Dendritic cell treated with granulocyte-macrophage colony-stimulating factor and Interleukin-4, amounts not matched to agents 40 ng/mL and 50 ng/mL, for 4 days (primary cell): ENCODE measurements at regions not wholly inside any gene's neighbourhood (a gene's known extent, or its start where the extent isn't known, plus 50 kb on each side); places are given as distances from the start of the nearest gene placed in this dataset.

Experiments used
- H3K27ac Mint-ChIP-seq: one replicate; pipeline ENCODE4 v1.8.0; 2022; ENCODE audit warnings: mild to moderate bottlenecking, mixed read lengths
- H3K27me3 Mint-ChIP-seq: one replicate; pipeline ENCODE4 v1.8.0; 2022; ENCODE audit warnings: mild to moderate bottlenecking, mixed read lengths
- H3K36me3 Mint-ChIP-seq: one replicate; pipeline ENCODE4 v1.8.0; 2022; ENCODE audit warnings: low read depth, mixed read lengths
- H3K4me1 Mint-ChIP-seq: one replicate; pipeline ENCODE4 v1.8.0; 2022; ENCODE audit warnings: low read depth, mixed read lengths
- H3K4me3 Mint-ChIP-seq: one replicate; pipeline ENCODE4 v1.8.0; 2022; ENCODE audit warnings: mild to moderate bottlenecking, moderate library complexity, mixed read lengths
- H3K9me3 Mint-ChIP-seq: one replicate; pipeline ENCODE4 v1.8.0; 2022; ENCODE audit warnings: mixed read lengths
- intact Hi-C: fragments of 100-400 bp; cut with micrococcal nuclease; formaldehyde crosslinking; loops from one replicate; pipeline ENCODE4 v1.15.0; 2022

- intact Hi-C loops, result no loop called here
- no peaks in the 10 kb centered on the region for H3K4me1 Mint-ChIP-seq
- no peaks in the 10 kb centered on the region for H3K27me3 Mint-ChIP-seq
- no peak overlapping the region for H3K27ac Mint-ChIP-seq
- no peaks in the 10 kb centered on the region for H3K9me3 Mint-ChIP-seq
- H3K36me3 Mint-ChIP-seq, result no peaks in the 10 kb centered on the region
- no peak overlapping the region for H3K4me3 Mint-ChIP-seq
Measured at GRCh38 chr20:39144757-39145156, 182.6 kb downstream of the DHX35 start.

- Mint-ChIP-seq H3K27ac (no peak overlapping the region), H3K36me3 (no peaks in the 10 kb centered on the region), H3K9me3 (no peaks in the 10 kb centered on the region), H3K4me3 (no peak overlapping the region), H3K4me1 (no peaks in the 10 kb centered on the region), H3K27me3 (no peaks in the 10 kb centered on the region)
- intact Hi-C loops, result no loop called here
Measured at GRCh38 chr20:39142407-39143096, 180.4 kb downstream of the DHX35 start.

GRCh38 chr20:39137299-39137698, 175.2 kb downstream of the DHX35 start:
- Mint-ChIP-seq H3K27ac (no peak overlapping the region), H3K4me3 (no peak overlapping the region)
- intact Hi-C loops, result no loop called here

GRCh38 chr20:39136798-39137197, 174.7 kb downstream of the DHX35 start:
- H3K9me3 Mint-ChIP-seq, result no peaks in the 10 kb centered on the region
- no peak overlapping the region for H3K27ac Mint-ChIP-seq
- no peaks in the 10 kb centered on the region for H3K36me3 Mint-ChIP-seq
- H3K4me3 Mint-ChIP-seq, result no peak overlapping the region
- H3K4me1 Mint-ChIP-seq, result no peaks in the 10 kb centered on the region
- intact Hi-C loops, result no loop called here
- H3K27me3 Mint-ChIP-seq, result no peaks in the 10 kb centered on the region

More at GRCh38 chr20:39137299-39137698, 175.2 kb downstream of the DHX35 start:
- Mint-ChIP-seq H3K9me3 (no peaks in the 10 kb centered on the region), H3K4me1 (no peaks in the 10 kb centered on the region), H3K36me3 (no peaks in the 10 kb centered on the region), H3K27me3 (no peaks in the 10 kb centered on the region)

GRCh38 chr20:39135885-39136544, 173.9 kb downstream of the DHX35 start:
- H3K27ac Mint-ChIP-seq, result no peak overlapping the region
- no peaks in the 10 kb centered on the region for H3K27me3 Mint-ChIP-seq
- no peak overlapping the region for H3K4me3 Mint-ChIP-seq
- H3K9me3 Mint-ChIP-seq, result no peaks in the 10 kb centered on the region
- intact Hi-C loops, result no loop called here
- H3K36me3 Mint-ChIP-seq, result no peaks in the 10 kb centered on the region
- no peaks in the 10 kb centered on the region for H3K4me1 Mint-ChIP-seq

- H3K27ac Mint-ChIP-seq, result no peak overlapping the region
- H3K4me1 Mint-ChIP-seq, result no peaks in the 10 kb centered on the region
Measured at GRCh38 chr20:39133201-39133600, 171.1 kb downstream of the DHX35 start.

GRCh38 chr20:39132511-39132910, 170.4 kb downstream of the DHX35 start:
- no peaks in the 10 kb centered on the region for H3K4me1 Mint-ChIP-seq
- H3K4me3 Mint-ChIP-seq, result no peak overlapping the region
- intact Hi-C loops, result no loop called here

More at GRCh38 chr20:39133201-39133600, 171.1 kb downstream of the DHX35 start:
- intact Hi-C loops, result no loop called here
- Mint-ChIP-seq H3K9me3 (no peaks in the 10 kb centered on the region), H3K36me3 (no peaks in the 10 kb centered on the region), H3K27me3 (no peaks in the 10 kb centered on the region), H3K4me3 (no peak overlapping the region)

GRCh38 chr20:39132093-39132492, 169.9 kb downstream of the DHX35 start:
- H3K36me3 Mint-ChIP-seq, result no peaks in the 10 kb centered on the region
- H3K27me3 Mint-ChIP-seq, result no peaks in the 10 kb centered on the region
- H3K4me1 Mint-ChIP-seq, result no peaks in the 10 kb centered on the region
- intact Hi-C loops, result no loop called here
- H3K9me3 Mint-ChIP-seq, result no peaks in the 10 kb centered on the region
- no peak overlapping the region for H3K4me3 Mint-ChIP-seq
- H3K27ac Mint-ChIP-seq, result no peak overlapping the region

More at GRCh38 chr20:39132511-39132910, 170.4 kb downstream of the DHX35 start:
- Mint-ChIP-seq H3K36me3 (no peaks in the 10 kb centered on the region), H3K27ac (no peak overlapping the region), H3K9me3 (no peaks in the 10 kb centered on the region), H3K27me3 (no peaks in the 10 kb centered on the region)

- Mint-ChIP-seq H3K9me3 (no peaks in the 10 kb centered on the region), H3K4me1 (no peaks in the 10 kb centered on the region), H3K36me3 (no peaks in the 10 kb centered on the region), H3K27ac (no peak overlapping the region), H3K27me3 (no peaks in the 10 kb centered on the region), H3K4me3 (no peak overlapping the region)
- intact Hi-C loops, result no loop called here
Measured at GRCh38 chr20:39130627-39131026, 168.5 kb downstream of the DHX35 start.

- intact Hi-C loops, result no loop called here
- Mint-ChIP-seq H3K27me3 (no peaks in the 10 kb centered on the region), H3K4me1 (no peaks in the 10 kb centered on the region), H3K9me3 (no peaks in the 10 kb centered on the region), H3K27ac (no peak overlapping the region), H3K36me3 (no peaks in the 10 kb centered on the region), H3K4me3 (no peak overlapping the region)
Measured at GRCh38 chr20:39129523-39129922, 167.4 kb downstream of the DHX35 start.

GRCh38 chr20:39124064-39124463, 161.9 kb downstream of the DHX35 start:
- no peaks in the 10 kb centered on the region for H3K36me3 Mint-ChIP-seq
- H3K4me3 Mint-ChIP-seq, result no peak overlapping the region
- no peaks in the 10 kb centered on the region for H3K4me1 Mint-ChIP-seq
- H3K9me3 Mint-ChIP-seq, result no peaks in the 10 kb centered on the region
- H3K27ac Mint-ChIP-seq, result no peak overlapping the region
- intact Hi-C loops, result no loop called here
- H3K27me3 Mint-ChIP-seq, result peaks cover 8% of the 10 kb centered on the region

- H3K27me3 Mint-ChIP-seq, result peaks cover 8% of the 10 kb centered on the region
- intact Hi-C loops, result no loop called here
- no peaks in the 10 kb centered on the region for H3K36me3 Mint-ChIP-seq
- no peak overlapping the region for H3K4me3 Mint-ChIP-seq
- no peak overlapping the region for H3K27ac Mint-ChIP-seq
- H3K9me3 Mint-ChIP-seq, result no peaks in the 10 kb centered on the region
- H3K4me1 Mint-ChIP-seq, result no peaks in the 10 kb centered on the region
Measured at GRCh38 chr20:39123185-39123557, 161.0 kb downstream of the DHX35 start.

- Mint-ChIP-seq H3K4me3 (no peak overlapping the region), H3K27me3 (peaks cover 9% of the 10 kb centered on the region), H3K27ac (no peak overlapping the region), H3K4me1 (no peaks in the 10 kb centered on the region), H3K36me3 (no peaks in the 10 kb centered on the region), H3K9me3 (no peaks in the 10 kb centered on the region)
- intact Hi-C loops, result loop anchor here (10.0 kb wide), 1 partner anchor 1847 kb away; no protein-coding TSS in a partner anchor
Measured at GRCh38 chr20:39117491-39117890, 155.3 kb downstream of the DHX35 start.

- no peaks in the 10 kb centered on the region for H3K4me1 Mint-ChIP-seq
Measured at GRCh38 chr20:39116020-39116419, 153.9 kb downstream of the DHX35 start.

More at GRCh38 chr20:39116020-39116419, 153.9 kb downstream of the DHX35 start:
- peaks cover 19% of the 10 kb centered on the region for H3K27me3 Mint-ChIP-seq
- H3K36me3 Mint-ChIP-seq, result no peaks in the 10 kb centered on the region
- H3K27ac Mint-ChIP-seq, result no peak overlapping the region
- H3K9me3 Mint-ChIP-seq, result no peaks in the 10 kb centered on the region
- intact Hi-C loops, result loop anchor here (10.0 kb wide), 1 partner anchor 1849 kb away; no protein-coding TSS in a partner anchor
- H3K4me3 Mint-ChIP-seq, result no peak overlapping the region
